Endothelial cell of umbilical vein (primary cell): ENCODE measurements at regions not wholly inside any gene's neighbourhood (a gene's known extent, or its start where the extent isn't known, plus 50 kb on each side); places are given as distances from the start of the nearest gene placed in this dataset.

ENCODE experiments used
- BruUV-seq: library from RNA; stranded (reverse); fragments of 400-500 nt; replicated peaks from 2 replicates; lab custom pipeline; 2021; lab: Mats Ljungman, UMichigan
- CTCF ChIA-PET: fragments of 300-600, 350-600 bp; sonication (Branson Sonifier 250); formaldehyde crosslinking; loops from one replicate; lab custom pipeline; 2021; ENCODE audit warnings: antibody characterized with exemption, inconsistent platforms; lab: Charles Lee
- POLR2A ChIA-PET: fragments of 300-600, 350-600 bp; sonication (Branson Sonifier 250); formaldehyde crosslinking; loops from one replicate; lab custom pipeline; 2021; ENCODE audit warnings: antibody characterized with exemption, inconsistent platforms; lab: Charles Lee
- DNase-seq: peaks from one replicate; pipeline ENCODE4 v3.0.0-alpha.2; 2011; ENCODE audit warnings: low read depth, low spot score
- FAIRE-seq: peaks from 2 replicates; lab custom pipeline; 2011; peaks lifted over from hg19 to GRCh38; lab: Jason Lieb, UNC
- H2AFZ ChIP-seq: 2 replicates; pipeline ENCODE4 v1.6.0; 2012; ENCODE audit warnings: low read depth, low read length, control low read depth, inconsistent platforms
- H3K27ac ChIP-seq: 2 replicates; pipeline ENCODE4 v1.5.1; 2011; ENCODE audit warnings: low read depth, mild to moderate bottlenecking, control low read depth, low read length, moderate library complexity; ENCODE audit not compliant: insufficient read depth
- H3K27me3 ChIP-seq, 2 experiments: 2 replicates each; pipeline versions ENCODE4 v1.6.0 to v1.6.1; 2011; ENCODE audit warnings: low read length in 2 of 2, mixed read lengths in 1 of 2; ENCODE audit not compliant: control insufficient read depth in 2 of 2, insufficient read depth in 2 of 2
- H3K36me3 ChIP-seq, 2 experiments: 2 replicates in 1 of 2; 3 replicates in 1 of 2; pipeline ENCODE4 v1.5.1; 2011; ENCODE audit warnings: low read length in 2 of 2, mild to moderate bottlenecking in 1 of 2, moderate library complexity in 1 of 2; ENCODE audit not compliant: control insufficient read depth in 2 of 2, insufficient read depth in 2 of 2; ENCODE audit errors: extremely low read depth in 1 of 2
- H3K4me1 ChIP-seq: 3 replicates; pipeline ENCODE4 v1.5.1; 2011; ENCODE audit warnings: mild to moderate bottlenecking, low read length; ENCODE audit not compliant: control insufficient read depth, insufficient read depth; ENCODE audit errors: extremely low read depth
- H3K4me2 ChIP-seq: 2 replicates; pipeline ENCODE4 v1.6.1; 2011; ENCODE audit warnings: low read length, control low read depth, mixed read lengths; ENCODE audit not compliant: insufficient read depth
- H3K4me3 ChIP-seq, 3 experiments: fragments of 200-600 bp in 1 of 3; sonication (generic), shearing (Covaris generic) in 1 of 3; replicated peaks in 1 of 3; 2 replicates each; pipeline ENCODE4 v1.5.1; 2011 to 2016; ENCODE audit warnings: control low read depth in 3 of 3, low read length in 3 of 3, mild to moderate bottlenecking in 2 of 3, inconsistent platforms in 1 of 3, low read depth in 1 of 3, moderate library complexity in 1 of 3; ENCODE audit not compliant: insufficient read depth in 1 of 3
- H3K79me2 ChIP-seq: 2 replicates; pipeline ENCODE4 v1.6.0; 2012; ENCODE audit warnings: low read length, inconsistent platforms; ENCODE audit not compliant: control insufficient read depth, insufficient read depth
- H3K9ac ChIP-seq: replicated peaks from 2 replicates; pipeline ENCODE3; 2011; ENCODE audit warnings: low read length, control low read depth; ENCODE audit not compliant: insufficient read depth; ENCODE audit errors: extremely low read depth
- H3K9me1 ChIP-seq: replicated peaks from 3 replicates; pipeline ENCODE4 v1.6.0; 2011; ENCODE audit warnings: mild to moderate bottlenecking, low read length; ENCODE audit not compliant: control insufficient read depth, insufficient read depth; ENCODE audit errors: extremely low read depth
- H3K9me3 ChIP-seq: replicated peaks from 2 replicates; pipeline ENCODE4 v1.5.1; 2012; ENCODE audit warnings: low read length, inconsistent platforms; ENCODE audit not compliant: control insufficient read depth, insufficient read depth
- H4K20me1 ChIP-seq: replicated peaks from 2 replicates; pipeline ENCODE3; 2011; ENCODE audit warnings: mild to moderate bottlenecking, low read length; ENCODE audit not compliant: control insufficient read depth, insufficient read depth; ENCODE audit errors: extremely low read depth
- CTCF ChIP-seq, 2 donors: IDR thresholded peaks; 1 replicate in 1 of 2; 2 replicates in 1 of 2; pipeline ENCODE4 v1.5.1; 2011; ENCODE audit warnings: low read length in 2 of 2, mild to moderate bottlenecking in 2 of 2, moderate library complexity in 2 of 2, control low read depth in 1 of 2, inconsistent platforms in 1 of 2, low read depth in 1 of 2; ENCODE audit not compliant: insufficient read depth in 1 of 2; ENCODE audit errors: extremely low read depth in 1 of 2
- EZH2 ChIP-seq: IDR thresholded peaks from 2 replicates; pipeline ENCODE4 v1.6.1; 2012; ENCODE audit warnings: borderline replicate concordance, low read depth, mild to moderate bottlenecking, moderate library complexity, low read length, inconsistent platforms; ENCODE audit not compliant: severe bottlenecking
- FOS ChIP-seq: IDR thresholded peaks from 2 replicates; pipeline ENCODE4 v1.6.1; 2011; ENCODE audit warnings: mild to moderate bottlenecking, low read length, moderate library complexity, borderline replicate concordance; ENCODE audit not compliant: insufficient read depth
- GATA2 ChIP-seq: IDR thresholded peaks from 2 replicates; pipeline ENCODE4 v1.7.0; 2011; ENCODE audit warnings: low read depth, mild to moderate bottlenecking, moderate library complexity, mixed read lengths, low read length; ENCODE audit not compliant: insufficient read length, insufficient read depth
- JUN ChIP-seq: IDR thresholded peaks from 2 replicates; pipeline ENCODE4 v1.6.1; 2011; ENCODE audit warnings: borderline replicate concordance, low read depth; ENCODE audit not compliant: insufficient read length, insufficient read depth
- MAX ChIP-seq: IDR thresholded peaks from 2 replicates; pipeline ENCODE4 v1.6.1; 2011; ENCODE audit not compliant: insufficient read depth, insufficient read length
- MYC ChIP-seq: IDR thresholded peaks from one replicate; pipeline ENCODE4 v1.6.1; 2011; ENCODE audit warnings: mild to moderate bottlenecking, low read depth, low read length
- POLR2A ChIP-seq: IDR thresholded peaks from 2 replicates; pipeline ENCODE4 v1.6.1; 2012; ENCODE audit warnings: low read depth, mild to moderate bottlenecking, control low read depth, low read length
- POLR2AphosphoS5 ChIP-seq: IDR thresholded peaks from 2 replicates; pipeline ENCODE4 v1.6.1; 2012; ENCODE audit warnings: low read depth, mild to moderate bottlenecking, control low read depth, low read length, moderate library complexity; ENCODE audit not compliant: insufficient read depth
- dilution Hi-C: fragments of 300-500 bp; cut with MboI; formaldehyde crosslinking; loops from one replicate; pipeline ENCODE4 v1.15.0; 2019; ENCODE audit warnings: low sequenced_read_pairs; ENCODE audit not compliant: extremely low pct_ligation_motif_present
- intact Hi-C: fragments of 100-400 bp; cut with micrococcal nuclease; formaldehyde crosslinking; loops from one replicate; pipeline ENCODE4 v1.10.0; 2022

- CTCF ChIA-PET: no interaction called here
Measured at GRCh38 chr1:58032611-58033073, 513.9 kb downstream of the OMA1 start.

More at GRCh38 chr1:58032611-58033073, 513.9 kb downstream of the OMA1 start:
- Histone ChIP-seq H3K4me1 (no peaks in the 10 kb centered on the region), H3K9ac (no peak overlapping the region), H3K9me3 (no peaks in the 10 kb centered on the region), H3K79me2 (no peaks in the 10 kb centered on the region), H3K27ac (no peak overlapping the region), H3K4me2 (no peak overlapping the region), H3K9me1 (no peaks in the 10 kb centered on the region), H3K4me3 (no peak overlapping the region), H4K20me1 (no peaks in the 10 kb centered on the region), H3K27me3 (no peaks in the 10 kb centered on the region), H2AFZ (no peak overlapping the region), H3K36me3 (no peaks in the 10 kb centered on the region)
- DNase-seq (no peak), FAIRE-seq (no peak)
- BruUV-seq: no TSS peak
- intact Hi-C loops (no loop called here), dilution Hi-C loops (no loop called here)
- POLR2A ChIA-PET: no interaction called here
- TF ChIP-seq POLR2A: no peak
- no peak for TF ChIP-seq FOS
- no peak for TF ChIP-seq CTCF (IDR thresholded peaks at IDR 0.05; ENCODE audit: extremely low read depth in 1 of 2, insufficient read depth in 1 of 2, low read depth in 1 of 2, low read length in 2 of 2)
- TF ChIP-seq POLR2AphosphoS5: no peak
- no peak for TF ChIP-seq JUN
- TF ChIP-seq GATA2: no peak
- no peak for TF ChIP-seq EZH2
- TF ChIP-seq MAX: no peak
- no peak for TF ChIP-seq MYC
